CD4-positive, alpha-beta T cell treated with Interleukin-21 for 1 hour (primary cell): ENCODE measurements at regions not wholly inside any gene's neighbourhood (a gene's known extent, or its start where the extent isn't known, plus 50 kb on each side); places are given as distances from the start of the nearest gene placed in this dataset.

Source experiments
- DNase-seq: peaks from one replicate; pipeline ENCODE4 v3.0.0-alpha.2; 2020

GRCh38 chr9:23606107-23606506, 219.9 kb downstream of the ELAVL2 start:
- no peak for DNase-seq

DNA sequence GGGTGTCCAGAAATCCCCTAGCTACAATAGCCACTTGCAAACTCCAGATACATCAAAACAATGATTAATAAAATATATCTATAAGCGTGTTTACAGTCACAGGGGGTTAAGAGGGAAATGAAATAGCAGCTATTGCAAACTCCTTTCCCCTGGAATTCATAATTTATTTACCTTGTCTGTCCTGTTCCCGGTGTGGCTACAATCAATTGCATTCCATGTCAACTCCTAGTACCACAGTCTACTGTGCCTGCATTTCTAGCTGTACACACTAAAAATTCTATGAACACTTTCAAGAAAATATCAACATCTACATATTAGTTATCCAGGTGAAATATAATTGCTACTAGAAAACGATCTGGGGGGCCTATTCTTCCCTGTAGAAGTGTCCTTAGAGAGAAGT, 217.6 kb downstream of the ELAVL2 start:
- DNase-seq: no peak

DNA sequence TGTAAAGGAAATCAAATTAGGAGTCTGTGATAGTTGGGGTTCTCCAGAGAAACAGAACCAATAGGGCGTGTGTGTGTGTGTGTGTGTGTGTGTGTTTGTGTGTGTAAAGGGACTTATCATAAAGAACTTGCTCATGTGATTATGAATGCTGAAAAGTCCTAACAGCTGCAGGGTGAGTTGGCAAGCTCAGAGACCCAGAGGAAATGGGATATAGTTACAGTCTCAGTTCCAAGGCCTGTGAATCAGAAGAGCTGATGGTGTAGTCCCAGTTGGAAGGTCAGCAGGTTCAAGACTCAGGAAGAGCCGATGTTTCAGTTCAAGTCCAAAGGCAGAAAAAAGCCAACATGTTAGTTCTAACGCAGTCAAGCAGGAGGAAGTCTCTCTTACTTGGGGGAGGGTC, 214.2 kb downstream of the ELAVL2 start:
- DNase-seq: no peak

DNA sequence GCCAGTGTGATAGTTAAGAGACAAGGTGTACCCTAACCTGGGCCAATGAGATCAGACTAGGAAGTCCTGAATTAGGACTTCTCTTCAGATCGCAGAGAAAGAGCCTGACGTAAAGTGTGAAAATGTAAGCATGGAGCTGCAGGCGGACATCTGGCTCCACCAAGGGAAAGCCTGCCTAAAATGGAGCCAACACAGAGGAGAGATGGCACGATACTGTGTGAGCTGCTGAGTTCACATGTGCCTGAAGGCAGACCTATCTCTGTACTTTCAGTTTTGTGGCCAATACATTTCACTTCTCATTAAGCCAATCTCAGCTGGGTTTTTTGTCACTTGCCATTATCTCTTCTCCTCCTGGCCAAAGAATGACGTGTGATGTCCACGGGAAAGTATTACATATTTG, 210.5 kb downstream of the ELAVL2 start:
- no peak for DNase-seq

- DNase-seq: no peak
Observed at GRCh38 chr9:23621188-23621587, 204.9 kb downstream of the ELAVL2 start.

GRCh38 chr9:23621924-23622323, 204.1 kb downstream of the ELAVL2 start:
- no peak for DNase-seq

DNA sequence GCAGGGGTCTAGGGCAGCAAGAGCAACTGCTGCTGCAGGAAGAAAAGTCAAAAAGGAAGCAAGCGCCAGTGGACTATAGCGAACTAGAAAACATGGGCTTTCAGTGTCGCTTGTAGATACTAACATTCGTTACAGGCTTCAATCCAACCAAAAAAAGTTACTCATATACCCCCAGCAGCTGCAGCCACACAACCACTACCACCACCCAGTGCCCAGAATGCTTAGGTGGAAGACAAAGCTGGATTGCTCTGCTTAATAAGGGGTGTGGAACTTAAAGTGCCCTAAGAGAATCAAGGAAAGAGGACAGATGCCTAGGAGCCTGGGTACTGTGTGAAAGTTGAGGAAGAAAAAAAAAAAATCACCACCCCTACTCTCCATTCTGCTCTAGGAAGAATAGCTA, 203.6 kb downstream of the ELAVL2 start:
- DNase-seq: no peak

DNA sequence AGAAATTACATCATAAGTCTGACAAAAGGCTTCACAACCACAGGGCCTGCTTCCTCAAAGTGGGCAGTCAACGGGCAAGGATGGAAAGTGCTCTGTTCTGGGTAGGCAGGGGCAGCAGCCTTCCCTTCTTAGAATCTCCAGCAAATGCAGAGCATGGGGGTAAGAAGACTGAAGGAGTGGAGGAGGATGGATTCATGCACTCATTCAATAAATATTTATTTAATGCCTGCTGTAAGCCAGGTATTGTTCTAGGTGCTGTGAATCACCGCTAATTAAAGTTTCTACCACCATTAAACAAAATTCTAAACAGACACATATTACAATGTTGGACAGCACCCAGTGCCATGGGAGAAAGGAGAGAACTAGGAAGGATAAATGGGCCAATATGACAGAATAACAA, 195.6 kb downstream of the ELAVL2 start:
- no peak for DNase-seq

- DNase-seq: no peak
Observed at GRCh38 chr9:23635276-23635675, 190.8 kb downstream of the ELAVL2 start.

DNA sequence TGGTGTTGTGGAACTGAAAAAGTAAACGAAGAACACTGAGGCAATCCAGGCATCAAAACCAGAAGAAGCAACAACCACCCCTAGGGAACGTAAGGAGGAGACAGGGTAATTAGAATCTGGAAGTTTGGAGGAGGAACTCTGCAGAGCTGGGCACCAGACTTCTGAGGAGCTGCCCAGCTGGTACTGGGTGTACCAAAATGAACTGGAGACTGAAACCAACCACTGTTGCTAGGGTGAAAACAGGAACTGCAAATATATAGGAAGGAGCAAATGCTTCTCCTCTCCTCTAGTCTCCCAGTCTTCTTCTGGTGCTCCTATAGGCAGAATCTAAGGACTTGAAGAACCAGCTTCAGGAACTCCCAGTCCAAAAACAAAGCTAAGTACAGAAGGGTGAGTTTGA, 189.8 kb downstream of the ELAVL2 start:
- no peak for DNase-seq

- DNase-seq: no peak
Observed at GRCh38 chr9:23638011-23638410, 188.0 kb downstream of the ELAVL2 start.

DNA sequence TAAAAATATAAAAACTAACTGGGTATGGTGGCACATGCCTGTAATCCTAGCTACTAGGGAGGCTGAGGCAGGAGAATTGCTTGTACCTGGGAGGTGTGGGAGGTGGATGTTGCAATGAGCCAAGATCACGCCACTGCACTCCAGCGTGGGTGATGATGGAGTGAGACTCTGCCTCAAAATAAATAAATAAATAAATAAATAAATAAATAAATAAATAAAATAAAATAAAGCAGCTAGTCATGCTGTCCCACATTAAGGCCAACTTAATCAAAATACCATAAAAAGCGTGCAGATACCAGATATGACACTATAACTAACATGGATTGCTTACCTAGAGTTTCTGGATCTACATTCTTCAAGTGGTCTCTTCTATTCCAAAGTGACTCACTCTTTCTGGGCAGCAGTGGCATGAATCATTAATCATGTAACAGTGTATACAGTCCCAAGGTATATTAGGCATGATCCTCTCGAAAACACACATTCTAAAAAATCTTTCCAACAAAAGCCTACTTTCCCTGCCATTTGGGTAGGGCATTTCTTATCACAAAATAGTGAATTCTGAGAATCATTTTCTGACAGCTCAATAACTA, 187.1 kb downstream of the ELAVL2 start:
- no peak for DNase-seq
